Activated CD4-positive, alpha-beta T cell treated with anti-CD3 and anti-CD28 coated beads for 4 hours (primary cell): ENCODE measurements at regions not wholly inside any gene's neighbourhood (a gene's known extent, or its start where the extent isn't known, plus 50 kb on each side); places are given as distances from the start of the nearest gene placed in this dataset.

Experiments
- DNase-seq, 2 donors: peaks; one replicate each; pipeline ENCODE4 v3.0.0-alpha.2; 2020

GRCh38 chr1:36641776-36642175, 159.1 kb upstream of the CSF3R start:
- no peak for DNase-seq

GRCh38 chr1:36639461-36639860, 156.7 kb upstream of the CSF3R start:
- no peak for DNase-seq

GRCh38 chr1:36638268-36638667, 155.6 kb upstream of the CSF3R start:
- no peak for DNase-seq

GRCh38 chr1:36636206-36636605, 153.5 kb upstream of the CSF3R start:
- DNase-seq = no peak

- no peak for DNase-seq
Observed at GRCh38 chr1:36635284-36635683, 152.6 kb upstream of the CSF3R start.

GRCh38 chr1:36628804-36629203, 146.1 kb upstream of the CSF3R start:
- no peak for DNase-seq

GRCh38 chr1:36626435-36626834, 143.7 kb upstream of the CSF3R start:
- no peak for DNase-seq

GRCh38 chr1:36625935-36626310, 143.2 kb upstream of the CSF3R start:
- no peak for DNase-seq

GRCh38 chr1:36625253-36625934, 142.7 kb upstream of the CSF3R start:
- DNase-seq = no peak

- DNase-seq = no peak
Observed at GRCh38 chr1:36624466-36624865, 141.8 kb upstream of the CSF3R start.

- no peak for DNase-seq
Observed at GRCh38 chr1:36622741-36623648, 140.3 kb upstream of the CSF3R start.

GRCh38 chr1:36621531-36621930, 138.8 kb upstream of the CSF3R start:
- DNase-seq = no peak

- no peak for DNase-seq
Observed at GRCh38 chr1:36620142-36620541, 137.4 kb upstream of the CSF3R start.

GRCh38 chr1:36614991-36615390, 132.3 kb upstream of the CSF3R start:
- DNase-seq = no peak

- no peak for DNase-seq
Observed at GRCh38 chr1:36614571-36614970, 131.9 kb upstream of the CSF3R start.

- no peak for DNase-seq
Observed at GRCh38 chr1:36613721-36614120, 131.0 kb upstream of the CSF3R start.

- DNase-seq = no peak
Observed at GRCh38 chr1:36612881-36613280, 130.2 kb upstream of the CSF3R start.

GRCh38 chr1:36612121-36612520, 129.4 kb upstream of the CSF3R start:
- DNase-seq = no peak

GRCh38 chr1:36609241-36610027, 126.7 kb upstream of the CSF3R start:
- no peak for DNase-seq

GRCh38 chr1:36608272-36608671, 125.6 kb upstream of the CSF3R start:
- DNase-seq = no peak

- DNase-seq = no peak
Observed at GRCh38 chr1:36607263-36607651, 124.5 kb upstream of the CSF3R start.

- DNase-seq = no peak
Observed at GRCh38 chr1:36606641-36607262, 124.0 kb upstream of the CSF3R start.
